ENCODE measurements at regions not wholly inside any gene's neighbourhood (a gene's known extent, or its start where the extent isn't known, plus 50 kb on each side); places are given as distances from the start of the nearest gene placed in this dataset.
"Not testable (repeated sequence)": the region's sequence is repeated elsewhere in the genome, so short reads cannot be mapped to it uniquely, and the experiment has no call there.

DNA sequence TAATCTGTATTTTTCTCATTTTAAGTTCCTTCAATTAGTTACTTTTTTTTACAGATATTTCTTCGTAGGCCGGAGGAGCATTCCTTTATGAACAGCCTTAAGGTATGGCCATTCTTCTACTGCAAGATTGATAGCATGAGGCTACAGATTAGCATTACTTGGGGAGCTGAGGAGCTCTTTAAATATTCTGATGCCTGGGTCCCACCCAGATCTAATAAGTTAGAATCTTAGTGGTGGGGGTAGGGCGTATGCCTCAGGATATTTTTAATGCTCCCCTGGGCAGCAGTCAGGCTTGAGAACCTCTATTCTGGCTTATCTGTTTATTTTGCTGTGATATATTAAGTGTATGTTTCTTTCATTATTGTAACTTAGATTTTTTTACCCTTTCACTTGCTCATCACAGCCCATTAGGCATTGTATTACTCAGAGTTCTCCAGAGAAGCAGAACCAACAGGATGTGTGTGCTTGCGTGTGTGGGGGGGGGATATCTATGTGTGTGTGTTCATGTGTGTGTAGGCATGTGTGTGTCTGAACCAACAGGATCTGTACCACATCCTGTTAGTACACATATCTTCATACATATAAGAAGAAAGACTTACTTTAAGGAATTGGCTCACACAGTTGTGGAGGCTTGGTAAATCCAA, 91.8 kb upstream of the MTAP start:
- no peak for ATAC-seq
- TF ChIP-seq, protein P1, sequence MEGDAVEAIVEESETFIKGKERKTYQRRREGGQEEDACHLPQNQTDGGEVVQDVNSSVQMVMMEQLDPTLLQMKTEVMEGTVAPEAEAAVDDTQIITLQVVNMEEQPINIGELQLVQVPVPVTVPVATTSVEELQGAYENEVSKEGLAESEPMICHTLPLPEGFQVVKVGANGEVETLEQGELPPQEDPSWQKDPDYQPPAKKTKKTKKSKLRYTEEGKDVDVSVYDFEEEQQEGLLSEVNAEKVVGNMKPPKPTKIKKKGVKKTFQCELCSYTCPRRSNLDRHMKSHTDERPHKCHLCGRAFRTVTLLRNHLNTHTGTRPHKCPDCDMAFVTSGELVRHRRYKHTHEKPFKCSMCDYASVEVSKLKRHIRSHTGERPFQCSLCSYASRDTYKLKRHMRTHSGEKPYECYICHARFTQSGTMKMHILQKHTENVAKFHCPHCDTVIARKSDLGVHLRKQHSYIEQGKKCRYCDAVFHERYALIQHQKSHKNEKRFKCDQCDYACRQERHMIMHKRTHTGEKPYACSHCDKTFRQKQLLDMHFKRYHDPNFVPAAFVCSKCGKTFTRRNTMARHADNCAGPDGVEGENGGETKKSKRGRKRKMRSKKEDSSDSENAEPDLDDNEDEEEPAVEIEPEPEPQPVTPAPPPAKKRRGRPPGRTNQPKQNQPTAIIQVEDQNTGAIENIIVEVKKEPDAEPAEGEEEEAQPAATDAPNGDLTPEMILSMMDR (IDR thresholded peaks at IDR 0.05): no peak
- Histone ChIP-seq H3K27me3 (ENCODE audit: insufficient read depth in 3 of 3, low read length in 2 of 3) (no peaks in the 10 kb centered on the region), H3K36me3 (ENCODE audit: insufficient read depth in 1 of 2, low read depth in 1 of 2) (no peaks in the 10 kb centered on the region), H3K9me3 (no peaks in the 10 kb centered on the region), H3K4me3 (no peak overlapping the region), H3K4me1 (no peaks in the 10 kb centered on the region), H3K27ac (no peak overlapping the region)
- 85 to 87% (median 86%) methylated on average over 4 of the region's 4 CpGs for WGBS, 3 donors
- no peak for DNase-seq
- intact Hi-C loops (cut with DNase I): no loop called here

DNA sequence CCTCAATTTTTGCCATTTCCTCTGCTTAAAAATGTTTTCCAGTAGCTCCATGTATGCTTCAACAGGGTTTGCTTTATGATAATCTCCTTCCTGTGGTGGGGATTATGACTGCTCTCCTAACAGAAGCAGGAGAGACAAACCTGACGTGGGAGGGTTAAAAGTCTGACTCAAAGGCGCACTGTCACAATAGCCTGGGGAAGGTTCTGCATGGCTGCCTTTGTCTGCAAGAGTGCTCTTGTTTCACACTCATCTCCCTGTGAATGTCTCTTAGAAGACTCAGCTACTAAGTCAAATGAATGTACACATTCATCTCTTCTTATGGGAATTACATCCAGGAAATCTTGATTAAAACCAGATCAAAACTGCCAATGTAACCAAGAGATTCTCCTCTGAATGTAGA, 90.9 kb upstream of the MTAP start:
- no peaks in the 10 kb centered on the region for H3K4me1 ChIP-seq
- WGBS, 3 donors: 25 to 58% (median 55%) methylated on average over 2 of the region's 2 CpGs
- no peaks in the 10 kb centered on the region for H3K36me3 ChIP-seq (ENCODE audit: insufficient read depth in 1 of 2, low read depth in 1 of 2)
- TF ChIP-seq, protein P1 (IDR thresholded peaks at IDR 0.05): no peak
- ATAC-seq: no peak
- H3K27ac ChIP-seq: no peak overlapping the region
- intact Hi-C loops (cut with DNase I): no loop called here
- no peaks in the 10 kb centered on the region for H3K9me3 ChIP-seq
- H3K27me3 ChIP-seq (ENCODE audit: insufficient read depth in 3 of 3, low read length in 2 of 3): peaks cover 0 to 1% (median 0%) of the 10 kb centered on the region in 3 donors
- DNase-seq: no peak
- H3K4me3 ChIP-seq: no peak overlapping the region

DNA sequence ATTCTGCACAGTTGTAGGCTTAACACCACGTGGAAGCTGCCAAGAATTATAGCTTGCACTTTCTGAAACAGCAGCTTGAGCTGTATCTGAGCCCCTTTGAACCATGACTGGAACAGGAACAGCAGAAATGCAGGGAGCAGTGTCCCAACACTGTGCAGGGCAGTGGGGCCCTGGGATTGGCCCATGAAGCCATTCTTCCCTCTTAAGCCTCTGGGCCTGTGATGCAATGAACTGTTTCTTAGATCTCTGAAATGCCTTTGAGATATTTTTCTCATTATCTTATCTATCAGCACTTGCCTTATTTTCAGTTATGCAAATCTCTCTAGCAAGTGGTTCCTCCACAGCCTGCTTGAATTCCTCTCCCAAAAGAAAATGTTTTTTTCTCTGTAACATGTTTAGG, 87.0 kb upstream of the MTAP start:
- no peaks in the 10 kb centered on the region for H3K9me3 ChIP-seq
- no peaks in the 10 kb centered on the region for H3K4me1 ChIP-seq
- ATAC-seq (no peak), DNase-seq (no peak)
- H3K4me3 ChIP-seq: no peak overlapping the region
- 5 to 15% (median 9%) methylated on average over 1 of the region's 1 CpG for WGBS, 3 donors
- no peaks in the 10 kb centered on the region for H3K36me3 ChIP-seq (ENCODE audit: insufficient read depth in 1 of 2, low read depth in 1 of 2)
- TF ChIP-seq, protein P1 (IDR thresholded peaks at IDR 0.05): no peak
- H3K27ac ChIP-seq: no peak overlapping the region
- H3K27me3 ChIP-seq (ENCODE audit: insufficient read depth in 3 of 3, low read length in 2 of 3): peaks cover 0 to 2% (median 0%) of the 10 kb centered on the region in 3 donors
- intact Hi-C loops (cut with DNase I): no loop called here

DNA sequence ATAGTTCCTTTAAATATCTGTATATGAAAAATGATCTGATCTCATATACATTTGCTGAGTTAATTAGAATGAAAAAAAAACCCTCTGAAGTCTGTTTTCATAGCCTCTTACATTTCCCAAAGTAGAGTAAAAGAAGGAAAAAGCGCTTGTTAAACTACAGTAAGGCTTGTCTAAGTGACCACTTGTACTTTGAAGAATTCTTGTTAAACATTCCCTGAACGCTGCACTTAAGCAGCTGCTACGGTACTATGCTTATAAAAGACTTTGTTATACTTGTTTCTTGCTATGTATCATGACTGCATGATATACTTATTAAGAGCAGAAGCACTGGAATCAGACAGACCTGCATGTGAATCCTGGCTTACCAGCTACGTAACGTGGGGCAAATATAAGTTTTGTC, 81.7 kb upstream of the MTAP start:
- 62 to 70% (median 64%) methylated on average over 5 of the region's 5 CpGs for WGBS, 3 donors
- H3K27ac ChIP-seq: no peak overlapping the region
- H3K36me3 ChIP-seq (ENCODE audit: insufficient read depth in 1 of 2, low read depth in 1 of 2): no peaks in the 10 kb centered on the region
- ATAC-seq (no peak), DNase-seq (no peak)
- peaks cover 0 to 2% (median 0%) of the 10 kb centered on the region in 3 donors for H3K27me3 ChIP-seq (ENCODE audit: insufficient read depth in 3 of 3, low read length in 2 of 3)
- intact Hi-C loops (cut with DNase I): no loop called here
- TF ChIP-seq, protein P1 (IDR thresholded peaks at IDR 0.05): no peak
- H3K4me3 ChIP-seq: no peak overlapping the region
- H3K4me1 ChIP-seq: no peaks in the 10 kb centered on the region
- H3K9me3 ChIP-seq: no peaks in the 10 kb centered on the region

DNA sequence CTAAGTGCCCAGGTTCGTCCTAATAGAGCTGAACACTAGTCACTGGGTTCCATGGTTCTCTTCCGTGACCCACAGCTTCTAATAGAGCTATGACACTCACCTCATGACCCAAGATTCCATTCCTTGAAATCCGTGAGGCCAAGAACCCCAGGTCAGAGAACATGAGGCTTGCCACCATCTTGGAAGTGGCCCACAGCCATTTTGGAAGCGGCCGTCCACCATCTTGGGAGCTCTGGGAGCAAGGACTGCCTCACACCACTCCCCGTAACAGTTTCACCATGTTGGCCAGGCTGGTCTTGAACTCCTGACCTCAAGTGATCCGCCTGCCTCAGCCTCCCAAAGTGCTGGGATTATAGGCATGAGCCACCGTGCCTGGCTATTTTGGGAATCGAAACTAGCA, 75.0 kb upstream of the MTAP start:
- WGBS, 3 donors: 82 to 83% (median 82%) methylated on average over 9 of the region's 9 CpGs
- H3K27me3 ChIP-seq (ENCODE audit: insufficient read depth in 3 of 3, low read length in 2 of 3); intact Hi-C loops (cut with DNase I): not testable (repeated sequence)

More for the DNA sequence above, 75.0 kb upstream of the MTAP start:
- DNase-seq; H3K4me3 ChIP-seq; H3K4me1 ChIP-seq; H3K27ac ChIP-seq; H3K36me3 ChIP-seq (ENCODE audit: insufficient read depth in 1 of 2, low read depth in 1 of 2); ATAC-seq; H3K9me3 ChIP-seq: not testable (repeated sequence)
